Vagina (tissue), 2 donors: ENCODE measurements at regions not wholly inside any gene's neighbourhood (a gene's known extent, or its start where the extent isn't known, plus 50 kb on each side); places are given as distances from the start of the nearest gene placed in this dataset.

ENCODE experiments used
- DNase-seq, 2 donors: peaks; one replicate each; pipeline ENCODE4 v3.0.0-alpha.2; 2017; ENCODE audit errors: extremely low spot score in 2 of 2
- H3K27ac ChIP-seq: fragments of 200-600 bp; sonication (generic); one replicate; pipeline ENCODE4 v1.5.1; 2019
- H3K27me3 ChIP-seq: fragments of 200-600 bp; sonication (generic); one replicate; pipeline ENCODE4 v1.5.1; 2019
- H3K36me3 ChIP-seq, 2 donors: fragments of 200-600 bp; sonication (generic); one replicate each; pipeline ENCODE4 v1.5.1; 2017 to 2019
- H3K4me1 ChIP-seq: fragments of 200-600 bp; sonication (generic); one replicate; pipeline ENCODE4 v1.5.1; 2019
- H3K4me3 ChIP-seq, 2 donors: fragments of 200-600 bp; sonication (generic); 1 replicate in 1 of 2; 2 replicates in 1 of 2; pipeline ENCODE4 v1.5.1; 2016 to 2019
- H3K9me3 ChIP-seq: fragments of 200-600 bp; sonication (generic); one replicate; pipeline ENCODE4 v1.5.1; 2019
- CTCF ChIP-seq, 3 experiments: fragments of 450-650 bp in 2 of 3; fragments of 200-600 bp in 1 of 3; sonication (generic) in 1 of 3; IDR thresholded peaks; one replicate each; pipeline ENCODE4 v1.5.1; 2017 to 2019; ENCODE audit warnings: antibody characterized with exemption in 3 of 3, mild to moderate bottlenecking in 2 of 3, moderate library complexity in 2 of 3
- POLR2A ChIP-seq, 2 donors: fragments of 450-650 bp; IDR thresholded peaks; one replicate each; pipeline ENCODE4 v1.6.1; 2017; ENCODE audit warnings: antibody characterized with exemption in 2 of 2, mild to moderate bottlenecking in 2 of 2, moderate library complexity in 2 of 2
- POLR2AphosphoS5 ChIP-seq, 2 donors: sonication (generic); formaldehyde crosslinking; IDR thresholded peaks; one replicate each; pipeline ENCODE4 v1.9.0; 2017; ENCODE audit warnings: antibody characterized with exemption in 2 of 2, mild to moderate bottlenecking in 2 of 2, low read depth in 1 of 2; ENCODE audit not compliant: insufficient read depth in 1 of 2
- intact Hi-C: fragments of 100-400 bp; cut with DNase I; formaldehyde crosslinking; loops from one replicate; pipeline ENCODE4 v1.15.1; 2023

GRCh38 chr6:47414423-47415167 is 63.0 kb upstream of the CD2AP start:
- H3K27ac ChIP-seq = peak overlapping the region; percentile 10
- no peaks in the 10 kb centered on the region for H3K9me3 ChIP-seq
- intact Hi-C loops = no loop called here
- peaks cover 7% of the 10 kb centered on the region for H3K4me1 ChIP-seq
- peak overlapping the region; percentile 33 to 41 for H3K4me3 ChIP-seq
- H3K36me3 ChIP-seq = no peaks in the 10 kb centered on the region
- H3K27me3 ChIP-seq = no peaks in the 10 kb centered on the region
- TF ChIP-seq POLR2AphosphoS5 (IDR thresholded peaks at IDR 0.05; ENCODE audit: insufficient read depth in 1 of 2, low read depth in 1 of 2) (no peak), POLR2A (IDR thresholded peaks at IDR 0.05) (no peak), CTCF (IDR thresholded peaks at IDR 0.05) (no peak)
- no peak for DNase-seq

- intact Hi-C loops = no loop called here
- DNase-seq = no peak
- no peak for TF ChIP-seq POLR2AphosphoS5 (IDR thresholded peaks at IDR 0.05; ENCODE audit: insufficient read depth in 1 of 2, low read depth in 1 of 2)
- no peak for TF ChIP-seq POLR2A (IDR thresholded peaks at IDR 0.05)
- TF ChIP-seq CTCF (IDR thresholded peaks at IDR 0.05) = no peak
- H3K4me1 ChIP-seq = peaks cover 7% of the 10 kb centered on the region
- no peak overlapping the region for H3K27ac ChIP-seq
- H3K9me3 ChIP-seq = no peaks in the 10 kb centered on the region
- no peaks in the 10 kb centered on the region for H3K36me3 ChIP-seq
- no peaks in the 10 kb centered on the region for H3K27me3 ChIP-seq
- H3K4me3 ChIP-seq = no peak overlapping the region
These were observed 60.9 kb upstream of the CD2AP start for GRCh38 chr6:47416396-47417345.

GRCh38 chr6:47419621-47420020 is 58.0 kb upstream of the CD2AP start:
- DNase-seq = no peak
- no peak overlapping the region for H3K27ac ChIP-seq
- no peaks in the 10 kb centered on the region for H3K27me3 ChIP-seq
- H3K9me3 ChIP-seq = no peaks in the 10 kb centered on the region
- H3K4me3 ChIP-seq = no peak overlapping the region
- H3K36me3 ChIP-seq = no peaks in the 10 kb centered on the region
- no peak for TF ChIP-seq POLR2A (IDR thresholded peaks at IDR 0.05)
- TF ChIP-seq CTCF (IDR thresholded peaks at IDR 0.05) = no peak
- no peak for TF ChIP-seq POLR2AphosphoS5 (IDR thresholded peaks at IDR 0.05; ENCODE audit: insufficient read depth in 1 of 2, low read depth in 1 of 2)
- peaks cover 7% of the 10 kb centered on the region for H3K4me1 ChIP-seq
- intact Hi-C loops = no loop called here

- Histone ChIP-seq H3K27me3 (no peaks in the 10 kb centered on the region), H3K4me3 (no peak overlapping the region), H3K4me1 (no peaks in the 10 kb centered on the region), H3K36me3 (no peaks in the 10 kb centered on the region), H3K27ac (no peak overlapping the region), H3K9me3 (no peaks in the 10 kb centered on the region)
- no peak for TF ChIP-seq CTCF (IDR thresholded peaks at IDR 0.05)
- no peak for TF ChIP-seq POLR2AphosphoS5 (IDR thresholded peaks at IDR 0.05; ENCODE audit: insufficient read depth in 1 of 2, low read depth in 1 of 2)
- TF ChIP-seq POLR2A (IDR thresholded peaks at IDR 0.05) = no peak
- DNase-seq = no peak
- intact Hi-C loops = no loop called here
These were observed 56.9 kb upstream of the CD2AP start for GRCh38 chr6:47420394-47421371.
